Type B pancreatic cell (in vitro differentiated cells): ENCODE measurements at regions not wholly inside any gene's neighbourhood (a gene's known extent, or its start where the extent isn't known, plus 50 kb on each side); places are given as distances from the start of the nearest gene placed in this dataset.

Experiments
- DNase-seq: peaks from one replicate; pipeline ENCODE4 v3.0.0; 2021; ENCODE audit warnings: mixed read lengths; ENCODE audit not compliant: unreplicated experiment; ENCODE audit errors: extremely low spot score
- H3K27ac Mint-ChIP-seq: 2 replicates; pipeline ENCODE4 v1.8.0; 2021; ENCODE audit warnings: mild to moderate bottlenecking, mixed read lengths
- H3K27me3 Mint-ChIP-seq: 2 replicates; pipeline ENCODE4 v1.8.0; 2021; ENCODE audit warnings: mixed read lengths
- H3K36me3 Mint-ChIP-seq: 2 replicates; pipeline ENCODE4 v1.8.0; 2021; ENCODE audit warnings: mixed read lengths
- H3K4me1 Mint-ChIP-seq: one replicate; pipeline ENCODE4 v1.8.0; 2021; ENCODE audit warnings: mixed read lengths; ENCODE audit not compliant: unreplicated experiment
- H3K4me3 Mint-ChIP-seq: 2 replicates; pipeline ENCODE4 v1.8.0; 2021; ENCODE audit warnings: mild to moderate bottlenecking, mixed read lengths
- H3K9me3 Mint-ChIP-seq: 2 replicates; pipeline ENCODE4 v1.8.0; 2021; ENCODE audit warnings: mixed read lengths
- TF ChIP-seq, protein P1 (sequence below): fragments of 200-600 bp; sonication (generic); conservative IDR thresholded peaks from 2 replicates; pipeline ENCODE4 v1.5.0; 2021; ENCODE audit warnings: antibody characterized with exemption, mild to moderate bottlenecking

DNA sequence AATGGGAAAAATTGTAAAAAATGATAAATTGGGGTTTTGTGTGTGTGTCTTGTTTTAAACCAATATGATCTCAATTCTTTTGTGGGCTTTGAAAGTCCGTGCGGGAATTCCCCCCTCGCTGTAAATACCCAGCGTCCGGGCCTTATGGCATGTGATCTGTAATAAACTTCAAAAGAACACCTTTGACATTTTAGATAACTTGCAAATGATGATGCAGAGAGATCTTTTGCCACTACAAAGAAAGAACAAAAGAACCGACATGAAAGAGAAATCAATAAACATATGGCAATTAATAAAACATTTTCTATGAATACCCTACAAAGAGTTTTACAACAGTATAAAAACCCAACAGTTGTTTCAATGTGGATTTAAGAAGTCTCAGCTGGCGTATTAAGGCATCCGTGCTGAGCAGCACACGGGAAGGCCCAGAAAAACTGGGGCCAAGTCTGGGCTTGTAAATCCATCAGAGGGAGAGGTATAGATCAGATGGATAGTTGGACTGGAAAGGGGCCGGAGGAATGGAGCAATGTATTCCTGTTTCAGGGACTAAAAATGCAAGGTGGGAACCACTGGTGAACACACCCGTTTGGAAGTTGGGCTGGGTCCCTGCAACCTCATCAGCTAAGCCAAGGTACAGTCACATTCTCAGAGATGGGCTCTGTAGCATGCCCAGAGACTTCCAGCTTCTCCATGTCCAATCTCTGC, 115.2 kb downstream of the IRX5 start:
- H3K4me3 Mint-ChIP-seq, result no peak overlapping the region
- no peaks in the 10 kb centered on the region for H3K36me3 Mint-ChIP-seq
- H3K27ac Mint-ChIP-seq, result no peak overlapping the region
- peaks cover 18% of the 10 kb centered on the region for H3K4me1 Mint-ChIP-seq
- DNase-seq, result no peak
- TF ChIP-seq, protein P1, sequence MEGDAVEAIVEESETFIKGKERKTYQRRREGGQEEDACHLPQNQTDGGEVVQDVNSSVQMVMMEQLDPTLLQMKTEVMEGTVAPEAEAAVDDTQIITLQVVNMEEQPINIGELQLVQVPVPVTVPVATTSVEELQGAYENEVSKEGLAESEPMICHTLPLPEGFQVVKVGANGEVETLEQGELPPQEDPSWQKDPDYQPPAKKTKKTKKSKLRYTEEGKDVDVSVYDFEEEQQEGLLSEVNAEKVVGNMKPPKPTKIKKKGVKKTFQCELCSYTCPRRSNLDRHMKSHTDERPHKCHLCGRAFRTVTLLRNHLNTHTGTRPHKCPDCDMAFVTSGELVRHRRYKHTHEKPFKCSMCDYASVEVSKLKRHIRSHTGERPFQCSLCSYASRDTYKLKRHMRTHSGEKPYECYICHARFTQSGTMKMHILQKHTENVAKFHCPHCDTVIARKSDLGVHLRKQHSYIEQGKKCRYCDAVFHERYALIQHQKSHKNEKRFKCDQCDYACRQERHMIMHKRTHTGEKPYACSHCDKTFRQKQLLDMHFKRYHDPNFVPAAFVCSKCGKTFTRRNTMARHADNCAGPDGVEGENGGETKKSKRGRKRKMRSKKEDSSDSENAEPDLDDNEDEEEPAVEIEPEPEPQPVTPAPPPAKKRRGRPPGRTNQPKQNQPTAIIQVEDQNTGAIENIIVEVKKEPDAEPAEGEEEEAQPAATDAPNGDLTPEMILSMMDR, result no peak
- no peaks in the 10 kb centered on the region for H3K9me3 Mint-ChIP-seq
- peaks cover 46% of the 10 kb centered on the region for H3K27me3 Mint-ChIP-seq

GRCh38 chr16:55046513-55046912, 115.8 kb downstream of the IRX5 start:
- peaks cover 49% of the 10 kb centered on the region for H3K27me3 Mint-ChIP-seq
- no peaks in the 10 kb centered on the region for H3K36me3 Mint-ChIP-seq
- TF ChIP-seq, protein P1, result no peak
- H3K4me1 Mint-ChIP-seq, result peaks cover 21% of the 10 kb centered on the region
- DNase-seq, result no peak
- H3K4me3 Mint-ChIP-seq, result no peak overlapping the region
- H3K27ac Mint-ChIP-seq, result no peak overlapping the region
- no peaks in the 10 kb centered on the region for H3K9me3 Mint-ChIP-seq

DNA sequence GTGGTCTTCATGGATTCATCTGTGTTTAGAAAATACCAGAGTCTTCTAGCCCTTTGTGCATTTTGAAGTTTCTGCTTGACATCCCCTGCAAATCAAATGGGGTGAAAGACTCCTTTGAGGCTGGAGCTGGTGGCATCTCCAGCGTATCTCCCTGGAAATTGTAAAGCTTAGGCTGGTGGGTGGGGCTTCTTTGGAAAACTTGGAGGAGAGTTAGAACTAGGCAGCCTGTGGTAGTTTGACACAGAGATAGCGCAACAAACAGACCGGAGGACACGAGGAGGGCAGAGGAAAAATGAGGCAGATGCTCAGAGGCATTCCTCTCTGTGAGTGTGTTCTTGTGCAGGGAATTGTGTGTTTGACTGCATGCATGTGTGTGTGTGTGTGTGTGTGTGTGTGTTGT, 116.3 kb downstream of the IRX5 start:
- Mint-ChIP-seq H3K9me3 (no peaks in the 10 kb centered on the region), H3K4me1 (peaks cover 21% of the 10 kb centered on the region), H3K27ac (no peak overlapping the region), H3K36me3 (no peaks in the 10 kb centered on the region), H3K4me3 (no peak overlapping the region), H3K27me3 (peaks cover 46% of the 10 kb centered on the region)
- DNase-seq, result no peak
- TF ChIP-seq, protein P1, result no peak

DNA sequence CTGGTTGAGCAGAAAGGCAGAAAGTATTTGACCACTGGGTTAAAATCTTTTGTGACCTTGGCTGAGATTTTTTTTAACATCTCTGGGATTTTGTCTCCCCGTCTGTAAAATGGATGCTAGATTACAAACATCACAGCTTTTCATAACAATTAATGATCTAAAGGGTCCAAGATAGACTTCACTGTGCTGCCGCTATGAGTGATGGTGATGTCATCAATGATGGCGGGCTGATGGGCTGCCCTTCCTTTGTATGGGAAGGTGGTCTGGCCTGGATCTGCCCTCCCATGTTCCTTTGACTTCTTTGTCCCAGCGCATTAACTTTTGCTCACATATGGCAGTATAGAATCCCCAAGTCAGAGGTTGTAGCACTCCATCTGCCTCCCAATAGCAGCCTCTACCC, 116.7 kb downstream of the IRX5 start:
- Mint-ChIP-seq H3K36me3 (no peaks in the 10 kb centered on the region), H3K27me3 (peaks cover 47% of the 10 kb centered on the region)

DNA sequence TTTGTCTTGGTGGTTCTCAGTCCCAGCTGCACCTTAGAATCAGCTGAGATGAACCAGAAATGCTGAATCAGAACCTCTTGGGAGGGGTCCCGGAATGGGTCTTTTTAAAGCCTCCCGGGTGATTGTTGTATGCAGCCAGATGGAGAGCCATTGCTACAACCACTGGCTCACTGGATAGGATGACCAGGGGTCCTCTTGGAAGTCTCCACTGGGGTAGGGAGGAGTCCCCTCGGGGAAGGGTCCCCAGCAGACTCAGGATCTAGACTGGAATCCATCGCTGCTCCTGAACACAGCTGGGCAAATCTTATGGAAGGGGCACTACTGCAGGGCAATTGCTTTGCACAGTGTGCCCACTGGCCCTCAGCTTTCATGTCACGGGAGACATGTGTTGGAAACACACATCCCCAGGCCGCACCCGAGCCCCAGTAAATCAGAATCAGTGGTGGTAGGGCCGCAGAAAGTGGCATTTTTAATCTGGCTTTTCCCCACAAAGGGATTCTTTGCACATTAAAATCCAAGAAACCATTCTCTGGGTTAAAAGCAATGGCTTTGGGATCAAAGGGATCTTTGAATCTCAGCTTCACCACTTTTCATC, 117.3 kb downstream of the IRX5 start:
- no peaks in the 10 kb centered on the region for H3K9me3 Mint-ChIP-seq
- DNase-seq, result no peak
- H3K4me3 Mint-ChIP-seq, result no peak overlapping the region
- H3K27ac Mint-ChIP-seq, result no peak overlapping the region
- H3K4me1 Mint-ChIP-seq, result peaks cover 21% of the 10 kb centered on the region
- H3K36me3 Mint-ChIP-seq, result no peaks in the 10 kb centered on the region
- peaks cover 47% of the 10 kb centered on the region for H3K27me3 Mint-ChIP-seq
- TF ChIP-seq, protein P1, result no peak

More for the DNA sequence above, 116.7 kb downstream of the IRX5 start:
- no peak overlapping the region for H3K4me3 Mint-ChIP-seq
- H3K9me3 Mint-ChIP-seq, result no peaks in the 10 kb centered on the region
- no peak for DNase-seq
- TF ChIP-seq, protein P1, result no peak
- H3K27ac Mint-ChIP-seq, result no peak overlapping the region
- peaks cover 21% of the 10 kb centered on the region for H3K4me1 Mint-ChIP-seq
